PC-9 (cell line): ENCODE measurements at regions not wholly inside any gene's neighbourhood (a gene's known extent, or its start where the extent isn't known, plus 50 kb on each side); places are given as distances from the start of the nearest gene placed in this dataset.

Experiments used
- EZH2 ChIP-seq: fragments of 200-600 bp; sonication (generic); IDR thresholded peaks from 2 replicates; pipeline ENCODE4 v1.8.0; 2017; ENCODE audit warnings: antibody characterized with exemption, low read depth
- TF ChIP-seq, protein P1 (sequence below): fragments of 200-600 bp; sonication (generic); conservative IDR thresholded peaks from 2 replicates; pipeline ENCODE4 v1.6.1; 2017; ENCODE audit warnings: mixed run types, antibody characterized with exemption, mild to moderate bottlenecking, moderate library complexity

DNA sequence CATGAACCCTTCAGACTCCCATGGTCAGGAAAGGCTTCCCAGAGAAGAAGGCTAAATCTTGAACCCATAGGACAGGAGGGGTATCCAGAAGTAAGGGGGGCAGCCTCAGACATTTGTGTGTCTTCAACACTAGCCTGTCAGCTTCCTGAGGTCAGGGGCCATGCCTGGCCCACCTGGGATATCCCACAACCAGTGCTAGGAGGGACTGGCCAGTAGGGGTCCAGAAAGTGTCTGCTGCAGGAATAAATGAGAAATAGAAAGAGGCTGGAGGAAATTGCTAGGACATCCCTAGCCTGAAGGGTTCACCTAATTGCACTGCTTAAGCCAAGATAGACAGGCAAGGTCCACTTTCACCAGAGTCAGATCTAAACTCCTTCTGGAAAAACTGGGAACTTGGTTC is 799.6 kb upstream of the ID2 start:
- TF ChIP-seq, protein P1, sequence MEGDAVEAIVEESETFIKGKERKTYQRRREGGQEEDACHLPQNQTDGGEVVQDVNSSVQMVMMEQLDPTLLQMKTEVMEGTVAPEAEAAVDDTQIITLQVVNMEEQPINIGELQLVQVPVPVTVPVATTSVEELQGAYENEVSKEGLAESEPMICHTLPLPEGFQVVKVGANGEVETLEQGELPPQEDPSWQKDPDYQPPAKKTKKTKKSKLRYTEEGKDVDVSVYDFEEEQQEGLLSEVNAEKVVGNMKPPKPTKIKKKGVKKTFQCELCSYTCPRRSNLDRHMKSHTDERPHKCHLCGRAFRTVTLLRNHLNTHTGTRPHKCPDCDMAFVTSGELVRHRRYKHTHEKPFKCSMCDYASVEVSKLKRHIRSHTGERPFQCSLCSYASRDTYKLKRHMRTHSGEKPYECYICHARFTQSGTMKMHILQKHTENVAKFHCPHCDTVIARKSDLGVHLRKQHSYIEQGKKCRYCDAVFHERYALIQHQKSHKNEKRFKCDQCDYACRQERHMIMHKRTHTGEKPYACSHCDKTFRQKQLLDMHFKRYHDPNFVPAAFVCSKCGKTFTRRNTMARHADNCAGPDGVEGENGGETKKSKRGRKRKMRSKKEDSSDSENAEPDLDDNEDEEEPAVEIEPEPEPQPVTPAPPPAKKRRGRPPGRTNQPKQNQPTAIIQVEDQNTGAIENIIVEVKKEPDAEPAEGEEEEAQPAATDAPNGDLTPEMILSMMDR, result no peak
- TF ChIP-seq EZH2, result no peak
